GM19023 (cell line): ENCODE measurements at regions not wholly inside any gene's neighbourhood (a gene's known extent, or its start where the extent isn't known, plus 50 kb on each side); places are given as distances from the start of the nearest gene placed in this dataset.
A peak's percentile ranks its signal among the peaks of the same experiment; 100 is the strongest.

ENCODE experiments used
- ATAC-seq: cut with Tn5 transposase; IDR thresholded peaks from one replicate; pipeline ENCODE4 v1.9.1; 2021; ENCODE audit warnings: mild to moderate bottlenecking, moderate library complexity; ENCODE audit not compliant: unreplicated experiment

GRCh38 chr12:82054566-82054965 is 295.4 kb upstream of the PPFIA2 start:
- ATAC-seq, result no peak

GRCh38 chr12:82047446-82047845 is 288.3 kb upstream of the PPFIA2 start:
- ATAC-seq, result no peak

GRCh38 chr12:82040987-82041743 is 282.0 kb upstream of the PPFIA2 start:
- no peak for ATAC-seq

GRCh38 chr12:82034769-82035168 is 275.6 kb upstream of the PPFIA2 start:
- no peak for ATAC-seq

GRCh38 chr12:82029936-82030335 is 270.8 kb upstream of the PPFIA2 start:
- ATAC-seq, result no peak

GRCh38 chr12:82028772-82029171 is 269.6 kb upstream of the PPFIA2 start:
- no peak for ATAC-seq

- no peak for ATAC-seq
Observed at GRCh38 chr12:82027612-82028011, 268.5 kb upstream of the PPFIA2 start.

GRCh38 chr12:82025462-82025861 is 266.3 kb upstream of the PPFIA2 start:
- no peak for ATAC-seq

GRCh38 chr12:82019533-82019932 is 260.4 kb upstream of the PPFIA2 start:
- ATAC-seq, result no peak

GRCh38 chr12:82015623-82016347 is 256.6 kb upstream of the PPFIA2 start:
- ATAC-seq, result peak; percentile 73

- ATAC-seq, result no peak
Observed at GRCh38 chr12:82012176-82012575, 253.0 kb upstream of the PPFIA2 start.

GRCh38 chr12:82009524-82009923 is 250.4 kb upstream of the PPFIA2 start:
- ATAC-seq, result no peak

GRCh38 chr12:82008251-82008650 is 249.1 kb upstream of the PPFIA2 start:
- no peak for ATAC-seq

- ATAC-seq, result no peak
Observed at GRCh38 chr12:81998761-81999378, 239.7 kb upstream of the PPFIA2 start.

- no peak for ATAC-seq
Observed at GRCh38 chr12:81992461-81992860, 233.3 kb upstream of the PPFIA2 start.

- no peak for ATAC-seq
Observed at GRCh38 chr12:81991868-81992267, 232.7 kb upstream of the PPFIA2 start.

GRCh38 chr12:81988362-81988761 is 229.2 kb upstream of the PPFIA2 start:
- ATAC-seq, result no peak

GRCh38 chr12:81987371-81987770 is 228.2 kb upstream of the PPFIA2 start:
- no peak for ATAC-seq

GRCh38 chr12:81976661-81977060 is 217.5 kb upstream of the PPFIA2 start:
- no peak for ATAC-seq

GRCh38 chr12:81974762-81975161 is 215.6 kb upstream of the PPFIA2 start:
- no peak for ATAC-seq

GRCh38 chr12:81968421-81968820 is 209.3 kb upstream of the PPFIA2 start:
- no peak for ATAC-seq

- no peak for ATAC-seq
Observed at GRCh38 chr12:81963636-81964035, 204.5 kb upstream of the PPFIA2 start.
